Upper lobe of left lung (tissue), 4 donors: ENCODE measurements at regions not wholly inside any gene's neighbourhood (a gene's known extent, or its start where the extent isn't known, plus 50 kb on each side); places are given as distances from the start of the nearest gene placed in this dataset.

Source experiments
- CTCF ChIP-seq, 6 experiments: fragments of 450-650 bp in 4 of 6; fragments of 200-600 bp in 2 of 6; sonication (generic) in 2 of 6; IDR thresholded peaks; one replicate each; pipeline ENCODE4 v1.5.1; 2016 to 2019; ENCODE audit warnings: antibody characterized with exemption in 6 of 6
- POLR2AphosphoS5 ChIP-seq, 2 donors: sonication (generic); formaldehyde crosslinking; IDR thresholded peaks; one replicate each; pipeline ENCODE4 v1.5.1; 2017; ENCODE audit warnings: antibody characterized with exemption in 2 of 2

DNA sequence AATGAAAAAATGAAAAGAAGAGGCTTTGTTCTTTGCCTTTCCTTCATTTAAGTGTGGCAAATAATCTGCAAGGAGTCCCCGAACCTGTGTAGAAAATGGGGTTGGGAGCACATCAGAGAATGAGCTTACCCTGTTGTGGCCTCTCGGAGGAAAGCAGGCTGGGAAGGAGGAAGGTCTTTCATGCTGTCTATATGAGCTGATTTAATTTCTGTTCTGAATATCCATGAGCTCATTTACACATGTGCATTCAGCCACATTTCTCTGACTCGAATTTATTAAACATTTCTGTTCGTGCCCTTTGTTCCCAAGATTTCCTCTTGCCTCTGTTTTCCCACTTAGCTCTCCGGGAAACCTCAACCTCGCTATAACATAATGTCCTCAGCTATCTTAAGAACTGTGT is 584.4 kb upstream of the CDH4 start:
- TF ChIP-seq CTCF (IDR thresholded peaks at IDR 0.05) (no peak), POLR2AphosphoS5 (IDR thresholded peaks at IDR 0.05) (no peak)
